Gastrocnemius medialis (tissue), 4 donors: ENCODE measurements at regions not wholly inside any gene's neighbourhood (a gene's known extent, or its start where the extent isn't known, plus 50 kb on each side); places are given as distances from the start of the nearest gene placed in this dataset.

Source experiments
- CTCF ChIP-seq, 5 experiments: fragments of 450-650 bp in 3 of 5; fragments of 200-600 bp in 2 of 5; sonication (generic) in 2 of 5; IDR thresholded peaks in 4 of 5; conservative IDR thresholded peaks in 1 of 5; 1 replicate in 4 of 5; 2 replicates in 1 of 5; pipeline ENCODE4 v1.5.1; 2016 to 2019; ENCODE audit warnings: antibody characterized with exemption in 5 of 5, mild to moderate bottlenecking in 3 of 5, moderate library complexity in 3 of 5
- POLR2A ChIP-seq, 2 donors: fragments of 450-650 bp; IDR thresholded peaks; one replicate each; pipeline ENCODE4 v1.6.1; 2017; ENCODE audit warnings: antibody characterized with exemption in 2 of 2, mild to moderate bottlenecking in 2 of 2, moderate library complexity in 2 of 2

GRCh38 chr3:168659015-168659414 lies 563.3 kb upstream of the GOLIM4 start:
- TF ChIP-seq CTCF (IDR thresholded peaks at IDR 0.05 in 4 of 5, conservative IDR thresholded peaks at IDR 0.05 in 1 of 5) (no peak), POLR2A (IDR thresholded peaks at IDR 0.05) (no peak)
